H1 (cell line): ENCODE measurements at regions not wholly inside any gene's neighbourhood (a gene's known extent, or its start where the extent isn't known, plus 50 kb on each side); places are given as distances from the start of the nearest gene placed in this dataset.

ENCODE experiments used
- ATF3 ChIP-seq: IDR thresholded peaks from 2 replicates; pipeline ENCODE4 v1.6.1; 2011; ENCODE audit warnings: low read depth, mild to moderate bottlenecking, low read length; ENCODE audit not compliant: insufficient read depth
- CBX5 ChIP-seq: fragments of 300-800, 300-1000 bp; sonication (generic); IDR thresholded peaks from 2 replicates; pipeline ENCODE4 v1.7.1; 2016; ENCODE audit warnings: antibody characterized with exemption, low read length, low read depth
- CHD2 ChIP-seq: IDR thresholded peaks from 2 replicates; pipeline ENCODE4 v1.6.1; 2012; ENCODE audit warnings: low read length, improper control_type of control experiment
- CTCF ChIP-seq, 3 experiments: IDR thresholded peaks; 1 replicate in 2 of 3; 2 replicates in 1 of 3; pipeline versions ENCODE4 v1.5.1 to v1.6.1; 2011; ENCODE audit warnings: low read length in 3 of 3, mild to moderate bottlenecking in 3 of 3, inconsistent platforms in 2 of 3, low read depth in 1 of 3, moderate library complexity in 1 of 3; ENCODE audit not compliant: insufficient read depth in 1 of 3; ENCODE audit errors: control extremely low read depth in 1 of 3
- EP300 ChIP-seq, 2 experiments: IDR thresholded peaks; 1 replicate in 1 of 2; 2 replicates in 1 of 2; pipeline ENCODE4 v1.6.1; 2011 to 2012; ENCODE audit warnings: low read depth in 2 of 2, low read length in 2 of 2, mild to moderate bottlenecking in 2 of 2, borderline replicate concordance in 1 of 2, inconsistent platforms in 1 of 2, moderate library complexity in 1 of 2
- EZH2 ChIP-seq: fragments of 200-600 bp; sonication (generic); IDR thresholded peaks from 2 replicates; pipeline ENCODE4 v1.7.1; 2012; ENCODE audit warnings: low read depth, mild to moderate bottlenecking, moderate library complexity, low read length, inconsistent platforms; ENCODE audit not compliant: severe bottlenecking
- GABPA ChIP-seq: IDR thresholded peaks from 2 replicates; pipeline ENCODE4 v1.6.1; 2011; ENCODE audit warnings: mild to moderate bottlenecking, low read length, moderate library complexity, borderline replicate concordance; ENCODE audit not compliant: insufficient read depth
- HDAC2 ChIP-seq, 2 experiments: fragments of 300-600 bp in 1 of 2; sonication (generic) in 1 of 2; IDR thresholded peaks; 2 replicates each; pipeline ENCODE4 v1.6.1; 2011 to 2012; ENCODE audit warnings: low read depth in 2 of 2, low read length in 2 of 2, mild to moderate bottlenecking in 2 of 2, moderate library complexity in 2 of 2, borderline replicate concordance in 1 of 2, inconsistent platforms in 1 of 2
- KDM1A ChIP-seq: fragments of 200-600, 300-600 bp; sonication (generic); IDR thresholded peaks from 2 replicates; pipeline ENCODE4 v1.7.1; 2016; ENCODE audit warnings: mild to moderate bottlenecking, low read length, borderline replicate concordance
- POLR2A ChIP-seq, 2 experiments: IDR thresholded peaks; 1 replicate in 1 of 2; 2 replicates in 1 of 2; pipeline ENCODE4 v1.6.1; 2011; ENCODE audit warnings: low read depth in 2 of 2, low read length in 2 of 2, mild to moderate bottlenecking in 2 of 2; ENCODE audit errors: control extremely low read depth in 1 of 2
- POLR2AphosphoS5 ChIP-seq: IDR thresholded peaks from 2 replicates; pipeline ENCODE4 v1.6.1; 2011; ENCODE audit warnings: low read depth, low read length
- SUZ12 ChIP-seq: fragments of 200-600 bp; sonication (generic); IDR thresholded peaks from 2 replicates; pipeline ENCODE4 v1.6.1; 2012; ENCODE audit warnings: mild to moderate bottlenecking, inconsistent platforms, low read length, moderate library complexity, mixed read lengths

GRCh38 chr2:212923393-212923792 lies 228.0 kb downstream of the IKZF2 start:
- TF ChIP-seq POLR2AphosphoS5 (no peak), CTCF (IDR thresholded peaks at IDR 0.05; ENCODE audit: control extremely low read depth in 1 of 3, insufficient read depth in 1 of 3, low read depth in 1 of 3, low read length in 3 of 3) (no peak), POLR2A (IDR thresholded peaks at IDR 0.05; ENCODE audit: control extremely low read depth in 1 of 2, low read depth in 2 of 2, low read length in 2 of 2) (no peak), SUZ12 (no peak), EZH2 (no peak), EP300 (IDR thresholded peaks at IDR 0.05; ENCODE audit: borderline replicate concordance in 1 of 2, low read depth in 2 of 2, low read length in 2 of 2) (no peak), KDM1A (no peak), HDAC2 (IDR thresholded peaks at IDR 0.05; ENCODE audit: borderline replicate concordance in 1 of 2, low read depth in 2 of 2, low read length in 2 of 2) (no peak), GABPA (no peak), CHD2 (no peak), ATF3 (no peak), CBX5 (no peak)
